ENCODE measurements at regions not wholly inside any gene's neighbourhood (a gene's known extent, or its start where the extent isn't known, plus 50 kb on each side); places are given as distances from the start of the nearest gene placed in this dataset.

- no peak for TF ChIP-seq CTCF (IDR thresholded peaks at IDR 0.05)
- no peak for TF ChIP-seq POLR2AphosphoS5 (IDR thresholded peaks at IDR 0.05)
- TF ChIP-seq POLR2A (IDR thresholded peaks at IDR 0.05) = no peak
- TF ChIP-seq EP300 (IDR thresholded peaks at IDR 0.05) = no peak
Measured at GRCh38 chr6:142684371-142684770, 260.6 kb downstream of the HIVEP2 start.

GRCh38 chr6:142685852-142686506 lies 259.0 kb downstream of the HIVEP2 start:
- TF ChIP-seq POLR2A (IDR thresholded peaks at IDR 0.05) (no peak), POLR2AphosphoS5 (IDR thresholded peaks at IDR 0.05) (no peak), EP300 (IDR thresholded peaks at IDR 0.05) (no peak)
- WGBS, 2 donors = 67 to 72% methylated on average over 4 of the region's 4 CpGs
- DNase-seq = no peak
- Histone ChIP-seq H3K4me1 (no peaks in the 10 kb centered on the region), H3K27ac (no peak overlapping the region), H3K4me3 (no peak overlapping the region), H3K27me3 (no peaks in the 10 kb centered on the region), H3K36me3 (no peaks in the 10 kb centered on the region), H3K9me3 (no peaks in the 10 kb centered on the region)
- no peak for ATAC-seq (ENCODE audit: low FRiP score in 2 of 2)

More at GRCh38 chr6:142684371-142684770, 260.6 kb downstream of the HIVEP2 start:
- Histone ChIP-seq H3K9me3 (no peaks in the 10 kb centered on the region), H3K36me3 (no peaks in the 10 kb centered on the region), H3K4me1 (no peaks in the 10 kb centered on the region), H3K4me3 (no peak overlapping the region), H3K27ac (no peak overlapping the region), H3K27me3 (no peaks in the 10 kb centered on the region)
- no peak for ATAC-seq (ENCODE audit: low FRiP score in 2 of 2)
- DNase-seq = no peak
- WGBS, 2 donors = 89 to 96% methylated on average over 1 of the region's 1 CpG

GRCh38 chr6:142686507-142686887 lies 258.5 kb downstream of the HIVEP2 start:
- no peak for TF ChIP-seq CTCF (IDR thresholded peaks at IDR 0.05)
- TF ChIP-seq POLR2A (IDR thresholded peaks at IDR 0.05) = no peak
- no peak for TF ChIP-seq POLR2AphosphoS5 (IDR thresholded peaks at IDR 0.05)
- no peak for TF ChIP-seq EP300 (IDR thresholded peaks at IDR 0.05)
- Histone ChIP-seq H3K9me3 (no peaks in the 10 kb centered on the region), H3K36me3 (no peaks in the 10 kb centered on the region), H3K27me3 (no peaks in the 10 kb centered on the region), H3K27ac (no peak overlapping the region), H3K4me3 (no peak overlapping the region), H3K4me1 (no peaks in the 10 kb centered on the region)
- ATAC-seq (ENCODE audit: low FRiP score in 2 of 2) = peak in 1 of 2 donors; percentile 50
- 44 to 50% methylated on average over 2 of the region's 2 CpGs for WGBS, 2 donors
- DNase-seq = no peak

- H3K9me3 ChIP-seq = no peaks in the 10 kb centered on the region
- DNase-seq (peak in 1 of 2 donors; percentile 56), ATAC-seq (ENCODE audit: low FRiP score in 2 of 2) (peak; percentile 81 to 92)
- H3K4me3 ChIP-seq = no peak overlapping the region
- H3K27me3 ChIP-seq = no peaks in the 10 kb centered on the region
- no peak overlapping the region for H3K27ac ChIP-seq
- WGBS, 2 donors = 23 to 28% methylated on average over 11 of the region's 11 CpGs
- H3K36me3 ChIP-seq = no peaks in the 10 kb centered on the region
- H3K4me1 ChIP-seq = peaks cover 6 to 12% (median 8%) of the 10 kb centered on the region in 4 donors
- no peak for TF ChIP-seq POLR2A (IDR thresholded peaks at IDR 0.05)
- TF ChIP-seq POLR2AphosphoS5 (IDR thresholded peaks at IDR 0.05) = no peak
- TF ChIP-seq EP300 (IDR thresholded peaks at IDR 0.05) = no peak
- TF ChIP-seq CTCF (IDR thresholded peaks at IDR 0.05) = peak; percentile 85 to 90 (median 88)
Measured at GRCh38 chr6:142692942-142693341, 252.0 kb downstream of the HIVEP2 start.

- no peak for ATAC-seq (ENCODE audit: low FRiP score in 2 of 2)
- TF ChIP-seq POLR2A (IDR thresholded peaks at IDR 0.05) (no peak), POLR2AphosphoS5 (IDR thresholded peaks at IDR 0.05) (no peak), CTCF (IDR thresholded peaks at IDR 0.05) (no peak), EP300 (IDR thresholded peaks at IDR 0.05) (no peak)
- DNase-seq = no peak
- Histone ChIP-seq H3K4me1 (peaks cover 6 to 12% (median 8%) of the 10 kb centered on the region in 4 donors), H3K36me3 (no peaks in the 10 kb centered on the region), H3K27me3 (no peaks in the 10 kb centered on the region), H3K9me3 (no peaks in the 10 kb centered on the region), H3K27ac (no peak overlapping the region), H3K4me3 (no peak overlapping the region)
- WGBS, 2 donors = 78 to 91% methylated on average over 4 of the region's 4 CpGs
Measured at GRCh38 chr6:142693441-142693840, 251.5 kb downstream of the HIVEP2 start.
